A673 (cell line): ENCODE measurements at regions not wholly inside any gene's neighbourhood (a gene's known extent, or its start where the extent isn't known, plus 50 kb on each side); places are given as distances from the start of the nearest gene placed in this dataset.

Experiments used
- EZH2 ChIP-seq: fragments of 200-600 bp; sonication (generic); IDR thresholded peaks from 2 replicates; pipeline ENCODE4 v1.6.1; 2017; ENCODE audit warnings: borderline replicate concordance, low read depth, mild to moderate bottlenecking, mixed read lengths, antibody characterized with exemption, low read length; ENCODE audit not compliant: poor library complexity, severe bottlenecking
- TF ChIP-seq, protein P1 (sequence below): fragments of 300-800, 200-600 bp; sonication (generic); conservative IDR thresholded peaks from 2 replicates; pipeline ENCODE4 v1.5.1; 2017; ENCODE audit warnings: low read depth, mild to moderate bottlenecking, antibody characterized with exemption, low read length, moderate library complexity, mixed read lengths

DNA sequence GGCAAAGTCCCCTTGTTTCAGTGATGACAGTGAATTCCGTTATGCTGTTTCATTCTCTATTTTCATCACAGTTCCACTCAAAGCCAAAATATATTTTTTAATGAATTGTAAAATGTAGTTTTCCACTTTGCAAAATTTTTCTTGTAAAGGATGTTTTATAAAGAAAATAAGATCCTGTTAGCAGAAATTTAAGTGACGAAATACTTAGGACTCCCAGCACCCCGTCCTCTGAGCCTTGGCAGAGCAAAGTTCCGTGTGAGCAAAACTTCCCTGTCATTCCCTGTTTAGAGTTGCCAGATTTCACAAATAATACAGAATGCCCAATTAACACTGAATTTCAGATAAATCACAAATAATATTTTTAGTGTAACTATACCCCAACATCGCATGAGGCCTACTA, 81.0 kb upstream of the RBPJ start:
- TF ChIP-seq, protein P1, sequence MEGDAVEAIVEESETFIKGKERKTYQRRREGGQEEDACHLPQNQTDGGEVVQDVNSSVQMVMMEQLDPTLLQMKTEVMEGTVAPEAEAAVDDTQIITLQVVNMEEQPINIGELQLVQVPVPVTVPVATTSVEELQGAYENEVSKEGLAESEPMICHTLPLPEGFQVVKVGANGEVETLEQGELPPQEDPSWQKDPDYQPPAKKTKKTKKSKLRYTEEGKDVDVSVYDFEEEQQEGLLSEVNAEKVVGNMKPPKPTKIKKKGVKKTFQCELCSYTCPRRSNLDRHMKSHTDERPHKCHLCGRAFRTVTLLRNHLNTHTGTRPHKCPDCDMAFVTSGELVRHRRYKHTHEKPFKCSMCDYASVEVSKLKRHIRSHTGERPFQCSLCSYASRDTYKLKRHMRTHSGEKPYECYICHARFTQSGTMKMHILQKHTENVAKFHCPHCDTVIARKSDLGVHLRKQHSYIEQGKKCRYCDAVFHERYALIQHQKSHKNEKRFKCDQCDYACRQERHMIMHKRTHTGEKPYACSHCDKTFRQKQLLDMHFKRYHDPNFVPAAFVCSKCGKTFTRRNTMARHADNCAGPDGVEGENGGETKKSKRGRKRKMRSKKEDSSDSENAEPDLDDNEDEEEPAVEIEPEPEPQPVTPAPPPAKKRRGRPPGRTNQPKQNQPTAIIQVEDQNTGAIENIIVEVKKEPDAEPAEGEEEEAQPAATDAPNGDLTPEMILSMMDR: no peak
- no peak for TF ChIP-seq EZH2
